HG03045 (cell line): ENCODE measurements at regions not wholly inside any gene's neighbourhood (a gene's known extent, or its start where the extent isn't known, plus 50 kb on each side); places are given as distances from the start of the nearest gene placed in this dataset.

Experiments
- ATAC-seq: cut with Tn5 transposase; IDR thresholded peaks from one replicate; pipeline ENCODE4 v1.9.1; 2021; ENCODE audit warnings: mild to moderate bottlenecking, moderate library complexity; ENCODE audit not compliant: unreplicated experiment

DNA sequence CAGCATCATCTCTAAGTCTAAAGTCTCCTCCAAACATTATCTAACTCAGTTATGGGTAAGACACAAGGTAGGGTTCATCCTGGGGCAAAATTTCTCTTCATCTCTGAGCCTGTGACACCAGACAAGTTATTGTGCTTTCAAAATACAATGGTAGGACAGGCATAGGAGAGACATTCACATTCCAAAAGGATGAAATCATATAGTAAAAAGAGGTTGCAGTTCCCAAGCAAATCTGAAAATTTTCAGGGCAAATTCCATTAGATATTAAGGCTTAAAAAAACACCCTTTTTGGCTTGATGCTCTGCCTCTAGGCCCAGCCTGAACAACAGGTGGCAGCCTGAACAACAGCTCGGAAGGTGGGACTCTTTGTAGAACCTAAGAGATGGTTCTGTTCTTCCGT, 448.3 kb upstream of the SLIT2 start:
- ATAC-seq, result no peak

GRCh38 chr4:19793831-19794230, 457.9 kb upstream of the SLIT2 start:
- ATAC-seq, result no peak

GRCh38 chr4:19791422-19792123, 460.1 kb upstream of the SLIT2 start:
- no peak for ATAC-seq

DNA sequence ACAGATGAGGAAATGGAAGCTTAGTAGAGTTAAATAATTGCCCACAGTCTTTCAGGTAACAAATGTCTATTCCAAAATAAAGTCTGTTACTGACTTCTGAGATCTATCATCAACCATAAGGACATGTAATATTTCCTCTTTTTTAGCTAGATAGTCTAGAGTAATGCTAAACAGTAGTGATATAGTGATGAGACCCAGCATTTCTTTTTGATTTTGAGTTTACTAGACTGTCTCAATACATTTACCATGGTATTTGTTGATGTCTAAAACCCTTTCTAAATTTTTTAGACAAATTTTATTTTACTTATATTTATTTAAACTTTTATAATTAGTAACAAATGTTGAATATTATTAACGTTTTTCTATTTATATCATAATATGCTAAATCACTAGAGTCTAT, 465.1 kb upstream of the SLIT2 start:
- ATAC-seq, result no peak

- ATAC-seq, result no peak
Observed at GRCh38 chr4:19783667-19784223, 468.0 kb upstream of the SLIT2 start.

DNA sequence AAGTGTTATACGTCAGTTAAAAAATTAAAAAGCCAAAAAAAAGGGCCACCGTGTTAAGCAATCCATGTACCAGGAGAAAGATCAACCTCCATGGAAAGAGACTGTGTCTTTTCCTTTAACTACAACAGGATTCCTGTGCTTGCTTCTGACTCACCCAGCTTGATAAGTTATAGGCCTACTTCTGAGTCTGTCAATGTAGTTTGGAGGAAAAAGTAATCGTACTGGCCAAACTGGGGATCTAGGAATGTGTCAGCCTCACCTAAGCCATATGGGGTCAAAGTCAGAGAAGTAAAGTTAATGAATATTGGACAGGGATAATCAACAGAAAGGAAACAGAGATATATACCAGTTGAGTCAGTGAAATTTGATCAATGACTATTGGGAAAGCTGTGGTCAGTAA, 470.8 kb upstream of the SLIT2 start:
- no peak for ATAC-seq

DNA sequence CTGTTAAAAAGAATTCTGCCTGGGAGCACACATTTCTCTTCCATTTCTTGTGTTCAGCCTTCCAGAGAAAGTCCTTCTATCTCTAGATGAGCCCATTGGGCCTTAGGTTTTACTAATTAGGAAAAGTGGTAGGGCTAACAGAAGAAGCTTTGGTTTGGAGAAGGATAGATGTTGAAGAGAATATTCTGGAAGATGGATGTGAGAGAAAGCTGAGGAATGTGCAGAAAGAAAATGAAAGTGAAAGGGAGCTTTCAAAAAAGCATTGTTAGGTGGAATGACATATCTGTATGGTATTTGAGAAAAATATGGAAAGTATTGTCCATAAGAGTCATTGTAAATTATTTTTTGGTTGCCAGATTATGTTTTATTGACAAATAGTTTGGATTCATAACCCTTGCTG, 474.8 kb upstream of the SLIT2 start:
- ATAC-seq, result no peak

DNA sequence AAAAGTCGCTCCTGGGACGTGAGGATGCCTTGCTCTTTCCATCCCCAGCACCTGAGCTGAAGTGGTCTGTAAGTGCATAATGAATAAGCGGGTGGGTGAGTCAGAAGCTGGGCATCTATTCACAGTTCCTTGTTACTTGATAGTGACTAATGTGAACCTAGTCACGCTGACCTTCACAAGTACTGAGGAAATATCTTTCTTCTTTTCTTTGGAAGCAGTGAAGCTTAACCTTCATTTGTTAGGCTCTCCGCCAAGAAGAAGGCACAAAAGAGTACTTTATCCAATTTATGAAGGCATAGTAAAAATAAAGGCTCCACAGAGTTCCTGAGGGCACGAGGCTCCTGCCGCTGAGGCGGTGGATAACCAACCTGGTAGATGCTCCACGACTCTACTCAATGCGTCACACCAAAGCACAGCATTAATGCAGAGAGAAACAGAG, 475.7 kb upstream of the SLIT2 start:
- no peak for ATAC-seq

- no peak for ATAC-seq
Observed at GRCh38 chr4:19774690-19775256, 476.9 kb upstream of the SLIT2 start.

GRCh38 chr4:19772581-19772980, 479.1 kb upstream of the SLIT2 start:
- no peak for ATAC-seq

DNA sequence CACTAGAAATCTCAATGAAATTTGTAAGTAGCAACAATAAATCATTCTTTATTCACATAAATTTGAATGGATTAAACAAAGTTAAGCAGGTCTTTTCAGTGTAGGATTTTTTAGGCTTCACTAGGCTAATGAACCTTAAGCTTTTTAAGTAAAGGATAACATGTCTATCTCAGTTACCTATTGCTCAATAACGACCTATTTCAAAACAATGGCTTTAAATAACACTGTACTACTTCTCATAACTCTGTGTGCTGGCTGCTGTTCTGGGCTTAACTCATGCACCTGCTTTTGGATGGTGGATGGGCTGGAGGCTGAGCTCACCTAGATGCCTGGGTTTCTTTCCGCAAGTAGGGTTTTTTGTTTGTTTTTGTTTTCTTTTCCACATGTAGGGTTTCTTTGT, 495.0 kb upstream of the SLIT2 start:
- no peak for ATAC-seq

GRCh38 chr4:19752599-19752998, 499.1 kb upstream of the SLIT2 start:
- no peak for ATAC-seq

- no peak for ATAC-seq
Observed at GRCh38 chr4:19748519-19749479, 502.9 kb upstream of the SLIT2 start.

DNA sequence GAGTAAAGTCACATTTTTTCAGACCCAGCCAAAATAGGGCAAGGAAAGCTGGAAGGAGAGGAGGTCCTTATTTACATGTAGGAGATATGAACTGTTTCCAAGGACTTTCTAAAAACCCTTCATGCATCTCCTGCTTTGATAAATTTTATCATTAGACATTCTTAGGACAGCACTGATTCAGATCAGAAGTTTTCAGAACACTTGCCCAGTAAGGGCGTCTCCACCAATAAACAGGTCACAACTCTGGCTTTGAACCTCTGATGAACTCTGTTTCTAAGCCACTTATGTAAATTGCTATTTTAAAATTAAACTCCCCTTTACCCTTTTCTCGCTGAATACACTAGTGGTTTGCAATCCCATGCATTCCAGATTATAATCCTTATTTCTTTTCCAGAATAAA, 505.3 kb upstream of the SLIT2 start:
- no peak for ATAC-seq

GRCh38 chr4:19743115-19743638, 508.5 kb upstream of the SLIT2 start:
- no peak for ATAC-seq

DNA sequence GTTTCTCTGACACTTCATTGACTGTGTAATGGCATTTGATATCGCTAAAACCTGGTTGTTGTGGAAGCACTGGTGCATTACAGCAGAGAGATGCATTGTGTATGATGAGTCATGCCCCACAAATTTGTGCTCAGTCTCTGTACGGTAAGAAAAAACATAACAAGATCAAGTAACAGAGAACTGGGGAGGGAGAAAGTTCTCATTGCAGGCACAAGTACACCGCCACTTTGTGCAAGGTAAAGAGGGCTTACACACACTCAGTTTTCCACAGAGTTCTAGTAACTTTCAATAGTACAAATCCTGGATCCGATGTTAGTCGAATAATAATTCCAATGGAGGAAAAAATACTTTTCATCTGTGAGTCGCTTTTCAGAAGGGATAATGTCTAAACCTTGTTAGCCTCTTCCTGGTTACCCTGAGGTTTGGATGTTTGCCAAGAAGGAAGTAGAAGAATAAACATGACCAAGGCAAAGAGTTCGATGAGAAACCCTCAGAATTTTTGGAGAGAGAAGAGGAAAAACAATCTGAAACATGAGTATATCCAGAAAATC, 512.5 kb upstream of the SLIT2 start:
- no peak for ATAC-seq

- ATAC-seq, result no peak
Observed at GRCh38 chr4:19736968-19737756, 514.5 kb upstream of the SLIT2 start.

- no peak for ATAC-seq
Observed at GRCh38 chr4:19735012-19735411, 516.7 kb upstream of the SLIT2 start.

- no peak for ATAC-seq
Observed at GRCh38 chr4:19729886-19730651, 521.6 kb upstream of the SLIT2 start.
